ENCODE measurements at regions not wholly inside any gene's neighbourhood (a gene's known extent, or its start where the extent isn't known, plus 50 kb on each side); places are given as distances from the start of the nearest gene placed in this dataset.

DNA sequence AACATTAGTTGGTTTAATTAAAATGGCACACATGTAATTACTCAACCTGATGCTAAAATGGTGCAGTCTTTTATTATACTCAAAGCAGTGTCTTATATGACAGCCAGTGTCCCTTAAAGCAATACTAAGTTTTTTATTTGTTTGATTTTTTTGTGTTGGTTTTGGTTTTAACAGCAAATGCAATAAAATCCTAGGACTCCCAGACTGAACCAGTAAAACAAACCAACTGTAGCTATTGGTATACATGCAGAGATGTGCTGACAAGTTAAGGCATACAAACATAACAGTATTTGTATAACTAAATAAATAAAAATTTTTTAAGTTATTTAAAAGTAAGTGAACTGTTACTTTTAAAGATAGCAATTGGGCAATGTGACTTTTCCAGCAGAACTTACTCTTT lies 387.7 kb downstream of the RND3 start:
- Histone ChIP-seq H2AFZ (ENCODE audit: low read depth) (no peak overlapping the region), H3K9me2 (no peaks in the 10 kb centered on the region), H3K27me3 (ENCODE audit: insufficient read depth) (no peaks in the 10 kb centered on the region), H3K27ac (ENCODE audit: low read depth in 2 of 2, low read length in 1 of 2) (no peak overlapping the region), H3K4me3 (ENCODE audit: low read depth in 2 of 2, low read length in 1 of 2) (no peak overlapping the region), H4K20me1 (ENCODE audit: insufficient read depth) (no peaks in the 10 kb centered on the region), H3F3A (replicated peaks; ENCODE audit: insufficient read depth) (no peaks in the 10 kb centered on the region), H3K79me2 (ENCODE audit: insufficient read depth) (no peaks in the 10 kb centered on the region), H3K4me2 (no peak overlapping the region), H3K36me3 (replicated peaks in 1 of 2; ENCODE audit: control insufficient read depth in 1 of 2, insufficient read depth in 2 of 2, low read length in 1 of 2) (no peaks in the 10 kb centered on the region), H3K4me1 (ENCODE audit: control insufficient read depth in 1 of 2, insufficient read depth in 2 of 2, low read depth in 1 of 2, low read length in 1 of 2) (no peaks in the 10 kb centered on the region; a peak in 1 of 4 replicates), H3K9ac (no peak overlapping the region), H3K9me3 (no peaks in the 10 kb centered on the region)
- no peak for TF ChIP-seq FOSL2 (IDR thresholded peaks at IDR 0.05; ENCODE audit: borderline replicate concordance, low read depth)
- TF ChIP-seq RCOR1 (IDR thresholded peaks at IDR 0.05; ENCODE audit: low read length): no peak
- TF ChIP-seq ELF1 (IDR thresholded peaks at IDR 0.05): no peak
- TF ChIP-seq, protein P1, sequence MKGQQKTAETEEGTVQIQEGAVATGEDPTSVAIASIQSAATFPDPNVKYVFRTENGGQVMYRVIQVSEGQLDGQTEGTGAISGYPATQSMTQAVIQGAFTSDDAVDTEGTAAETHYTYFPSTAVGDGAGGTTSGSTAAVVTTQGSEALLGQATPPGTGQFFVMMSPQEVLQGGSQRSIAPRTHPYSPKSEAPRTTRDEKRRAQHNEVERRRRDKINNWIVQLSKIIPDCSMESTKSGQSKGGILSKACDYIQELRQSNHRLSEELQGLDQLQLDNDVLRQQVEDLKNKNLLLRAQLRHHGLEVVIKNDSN (IDR thresholded peaks at IDR 0.05; ENCODE audit: borderline replicate concordance, low read depth): no peak
- no peak for TF ChIP-seq TEAD4 (IDR thresholded peaks at IDR 0.05; ENCODE audit: borderline replicate concordance, insufficient read depth)
- TF ChIP-seq EP300 (IDR thresholded peaks at IDR 0.05; ENCODE audit: borderline replicate concordance in 1 of 2, low read depth in 1 of 2, low read length in 1 of 2): no peak
- TF ChIP-seq, protein P2, sequence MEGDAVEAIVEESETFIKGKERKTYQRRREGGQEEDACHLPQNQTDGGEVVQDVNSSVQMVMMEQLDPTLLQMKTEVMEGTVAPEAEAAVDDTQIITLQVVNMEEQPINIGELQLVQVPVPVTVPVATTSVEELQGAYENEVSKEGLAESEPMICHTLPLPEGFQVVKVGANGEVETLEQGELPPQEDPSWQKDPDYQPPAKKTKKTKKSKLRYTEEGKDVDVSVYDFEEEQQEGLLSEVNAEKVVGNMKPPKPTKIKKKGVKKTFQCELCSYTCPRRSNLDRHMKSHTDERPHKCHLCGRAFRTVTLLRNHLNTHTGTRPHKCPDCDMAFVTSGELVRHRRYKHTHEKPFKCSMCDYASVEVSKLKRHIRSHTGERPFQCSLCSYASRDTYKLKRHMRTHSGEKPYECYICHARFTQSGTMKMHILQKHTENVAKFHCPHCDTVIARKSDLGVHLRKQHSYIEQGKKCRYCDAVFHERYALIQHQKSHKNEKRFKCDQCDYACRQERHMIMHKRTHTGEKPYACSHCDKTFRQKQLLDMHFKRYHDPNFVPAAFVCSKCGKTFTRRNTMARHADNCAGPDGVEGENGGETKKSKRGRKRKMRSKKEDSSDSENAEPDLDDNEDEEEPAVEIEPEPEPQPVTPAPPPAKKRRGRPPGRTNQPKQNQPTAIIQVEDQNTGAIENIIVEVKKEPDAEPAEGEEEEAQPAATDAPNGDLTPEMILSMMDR (IDR thresholded peaks at IDR 0.05): no peak
- no peak for TF ChIP-seq JUND (IDR thresholded peaks at IDR 0.05)
- TF ChIP-seq NRF1 (IDR thresholded peaks at IDR 0.05; ENCODE audit: low read depth, low read length): no peak
- ChIA-PET POLR2A (no interaction called here), CTCF (interaction anchor here (1.6 kb wide), 1 partner anchor 20 kb away, joined by 3 read pairs; no protein-coding TSS in a partner anchor)
- no peak for DNase-seq

DNA sequence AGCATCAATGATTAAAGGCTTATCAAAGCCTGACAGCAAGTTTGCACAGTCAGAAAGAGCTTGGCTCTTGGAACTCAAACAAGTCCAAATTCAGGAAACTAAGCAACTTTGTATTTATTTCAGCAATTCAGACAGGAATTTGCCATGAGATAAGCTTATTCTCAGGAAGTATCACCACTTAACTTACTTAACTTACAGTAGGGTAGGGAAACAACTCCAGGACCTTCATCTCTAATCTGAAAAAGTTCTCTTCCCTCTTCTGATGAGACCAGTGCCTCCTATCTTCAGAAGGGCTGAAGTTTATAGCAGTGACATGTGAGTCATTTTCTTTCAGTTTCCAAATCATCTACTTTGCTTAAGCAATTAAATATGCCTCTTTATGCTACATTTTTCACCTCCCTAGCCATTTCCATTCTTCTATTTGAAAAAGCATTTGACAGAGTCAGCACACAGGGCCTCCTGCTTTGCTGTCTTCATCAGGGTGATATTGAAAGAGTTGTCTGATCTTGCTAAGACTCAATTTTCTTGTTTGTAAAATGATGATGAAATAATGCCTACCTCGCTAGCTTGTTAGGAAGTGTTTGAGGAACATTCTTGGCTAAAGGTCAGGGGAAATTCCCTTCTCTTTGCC lies 389.5 kb downstream of the RND3 start:
- H3K4me1 ChIP-seq (ENCODE audit: control insufficient read depth in 1 of 2, insufficient read depth in 2 of 2, low read depth in 1 of 2, low read length in 1 of 2): no peaks in the 10 kb centered on the region; a peak in 1 of 4 replicates
- no peak overlapping the region for H3K9ac ChIP-seq
- H3K9me2 ChIP-seq: no peaks in the 10 kb centered on the region
- no peaks in the 10 kb centered on the region for H4K20me1 ChIP-seq (ENCODE audit: insufficient read depth)
- TF ChIP-seq FOXJ3 (CRISPR knock-in tag; IDR thresholded peaks at IDR 0.05) (no peak), CHD2 (IDR thresholded peaks at IDR 0.05; ENCODE audit: low read length, partially characterized antibody) (no peak), YY1 (IDR thresholded peaks at IDR 0.05; ENCODE audit: low read depth) (no peak), MXI1 (IDR thresholded peaks at IDR 0.05; ENCODE audit: low read depth, low read length) (no peak), TCF12 (IDR thresholded peaks at IDR 0.05) (no peak), RCOR1 (IDR thresholded peaks at IDR 0.05; ENCODE audit: low read length) (no peak)
- TF ChIP-seq, protein P3, sequence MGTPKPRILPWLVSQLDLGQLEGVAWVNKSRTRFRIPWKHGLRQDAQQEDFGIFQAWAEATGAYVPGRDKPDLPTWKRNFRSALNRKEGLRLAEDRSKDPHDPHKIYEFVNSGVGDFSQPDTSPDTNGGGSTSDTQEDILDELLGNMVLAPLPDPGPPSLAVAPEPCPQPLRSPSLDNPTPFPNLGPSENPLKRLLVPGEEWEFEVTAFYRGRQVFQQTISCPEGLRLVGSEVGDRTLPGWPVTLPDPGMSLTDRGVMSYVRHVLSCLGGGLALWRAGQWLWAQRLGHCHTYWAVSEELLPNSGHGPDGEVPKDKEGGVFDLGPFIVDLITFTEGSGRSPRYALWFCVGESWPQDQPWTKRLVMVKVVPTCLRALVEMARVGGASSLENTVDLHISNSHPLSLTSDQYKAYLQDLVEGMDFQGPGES (IDR thresholded peaks at IDR 0.05; ENCODE audit: low read depth, low read length): no peak
- TF ChIP-seq, protein P2 (IDR thresholded peaks at IDR 0.05): 0 out of 2 replicates have a peak, but pooled peaks have one; percentile 24
- POLR2A ChIA-PET: no interaction called here
- CTCF ChIA-PET: no interaction called here
- no peak for DNase-seq
- H3K36me3 ChIP-seq (replicated peaks in 1 of 2; ENCODE audit: control insufficient read depth in 1 of 2, insufficient read depth in 2 of 2, low read length in 1 of 2): no peaks in the 10 kb centered on the region
- no peaks in the 10 kb centered on the region for H3K27me3 ChIP-seq (ENCODE audit: insufficient read depth)
- no peaks in the 10 kb centered on the region for H3K9me3 ChIP-seq
- peak overlapping the region; percentile 9; the same call in 1 of the 2 replicates for H2AFZ ChIP-seq (ENCODE audit: low read depth)
- H3F3A ChIP-seq (replicated peaks; ENCODE audit: insufficient read depth): no peaks in the 10 kb centered on the region
- H3K4me2 ChIP-seq: no peak overlapping the region
- no peaks in the 10 kb centered on the region for H3K79me2 ChIP-seq (ENCODE audit: insufficient read depth)
- no peak overlapping the region for H3K4me3 ChIP-seq (ENCODE audit: low read depth in 2 of 2, low read length in 1 of 2)
- WGBS (ENCODE audit: low lambda C conversion rate): 88% methylated on average over 1 of the region's 1 CpG
- no peak overlapping the region for H3K27ac ChIP-seq (ENCODE audit: low read depth in 2 of 2, low read length in 1 of 2)
